Cardiac muscle cell (in vitro differentiated cells and primary cell): ENCODE measurements at regions not wholly inside any gene's neighbourhood (a gene's known extent, or its start where the extent isn't known, plus 50 kb on each side); places are given as distances from the start of the nearest gene placed in this dataset.

Source experiments
- DNase-seq, 2 donors: peaks; one replicate each; pipeline versions ENCODE4 v3.0.0 to v3.0.0-alpha.2; 2010 to 2017; ENCODE audit warnings: low read depth in 1 of 2, low spot score in 1 of 2
- H3K27ac ChIP-seq: fragments of 200-600 bp; sonication (generic); 2 replicates; pipeline ENCODE4 v1.5.1; 2016
- H3K27me3 ChIP-seq: fragments of 200-600 bp; sonication (generic); 2 replicates; pipeline ENCODE4 v1.6.0; 2016; ENCODE audit warnings: control low read depth
- H3K36me3 ChIP-seq: fragments of 200-600 bp; sonication (generic); 2 replicates; pipeline ENCODE4 v1.5.1; 2016; ENCODE audit warnings: control low read depth
- H3K4me1 ChIP-seq: fragments of 200-600 bp; sonication (generic); 2 replicates; pipeline ENCODE4 v1.8.1; 2017; ENCODE audit warnings: low read depth, mild to moderate bottlenecking, mixed run types
- H3K4me3 ChIP-seq: fragments of 200-600 bp; sonication (generic); 2 replicates; pipeline ENCODE4 v1.5.1; 2016; ENCODE audit warnings: mild to moderate bottlenecking
- H3K9me3 ChIP-seq: fragments of 200-600 bp; sonication (generic); 2 replicates; pipeline ENCODE4 v1.5.1; 2017; ENCODE audit warnings: low read depth, mild to moderate bottlenecking, control low read depth
- CTCF ChIP-seq: IDR thresholded peaks from 2 replicates; pipeline ENCODE4 v1.5.1; 2012; ENCODE audit warnings: low read depth, mild to moderate bottlenecking, low read length

DNA sequence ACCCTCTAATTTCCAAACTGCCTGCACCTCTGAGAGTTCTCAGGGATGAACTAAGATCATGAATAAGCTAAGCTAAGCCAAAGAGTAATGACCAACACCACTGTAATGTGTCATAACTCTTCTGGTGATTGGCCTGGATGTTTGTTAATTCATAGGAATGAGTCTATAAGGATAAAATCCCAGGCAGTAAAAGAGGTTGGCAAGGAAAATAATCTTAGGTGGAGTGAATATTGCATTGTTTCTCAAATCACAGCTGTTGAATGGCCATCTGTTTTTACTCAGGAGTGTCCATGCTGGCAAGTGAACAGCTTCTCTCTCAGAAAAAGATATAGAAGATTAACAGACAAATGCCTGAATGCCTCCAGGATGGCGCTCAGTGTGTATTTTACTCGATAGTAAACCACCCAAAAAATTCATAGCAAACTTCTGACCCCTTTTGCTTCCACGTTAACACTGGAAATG is 60.8 kb upstream of the GLS start:
- Histone ChIP-seq H3K36me3 (no peaks in the 10 kb centered on the region), H3K27ac (no peak overlapping the region), H3K4me3 (no peak overlapping the region), H3K4me1 (peaks cover 5% of the 10 kb centered on the region), H3K9me3 (no peaks in the 10 kb centered on the region), H3K27me3 (no peaks in the 10 kb centered on the region)
- no peak for TF ChIP-seq CTCF
- DNase-seq: peak; percentile 23 to 88

GRCh38 chr2:190820416-190820815 is 60.2 kb upstream of the GLS start:
- no peak overlapping the region for H3K27ac ChIP-seq

GRCh38 chr2:190822043-190822442 is 58.6 kb upstream of the GLS start:
- Histone ChIP-seq H3K4me1 (peaks cover 5% of the 10 kb centered on the region), H3K9me3 (no peaks in the 10 kb centered on the region), H3K27me3 (no peaks in the 10 kb centered on the region), H3K4me3 (no peak overlapping the region), H3K36me3 (no peaks in the 10 kb centered on the region), H3K27ac (no peak overlapping the region)
- TF ChIP-seq CTCF: no peak
- DNase-seq: no peak

More at GRCh38 chr2:190820416-190820815, 60.2 kb upstream of the GLS start:
- Histone ChIP-seq H3K4me1 (peaks cover 5% of the 10 kb centered on the region), H3K9me3 (no peaks in the 10 kb centered on the region), H3K4me3 (no peak overlapping the region), H3K36me3 (no peaks in the 10 kb centered on the region), H3K27me3 (no peaks in the 10 kb centered on the region)
- TF ChIP-seq CTCF: no peak
- no peak for DNase-seq

DNA sequence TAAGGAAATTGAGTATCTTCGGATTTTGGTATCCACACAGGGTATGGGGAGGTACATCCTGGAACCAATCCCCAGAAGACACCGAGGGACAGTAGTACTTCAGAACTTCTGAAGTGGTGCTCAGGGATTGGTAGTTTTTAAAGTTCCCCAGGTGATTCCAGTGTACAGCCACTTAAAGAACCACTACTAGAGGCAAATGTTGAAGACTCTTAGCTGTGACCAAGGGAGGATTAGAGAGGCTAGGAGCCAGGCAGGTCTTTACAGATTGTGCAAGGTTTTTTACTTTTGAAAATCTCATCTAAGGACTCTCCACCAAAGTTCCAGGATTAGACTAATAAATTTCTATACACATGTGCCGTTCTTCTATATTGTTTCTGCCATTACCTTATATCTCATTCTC is 52.9 kb upstream of the GLS start:
- H3K27ac ChIP-seq: no peak overlapping the region
- H3K36me3 ChIP-seq: no peaks in the 10 kb centered on the region
- DNase-seq: no peak
- no peaks in the 10 kb centered on the region for H3K9me3 ChIP-seq
- H3K4me3 ChIP-seq: no peak overlapping the region
- no peaks in the 10 kb centered on the region for H3K4me1 ChIP-seq
- H3K27me3 ChIP-seq: no peaks in the 10 kb centered on the region
- TF ChIP-seq CTCF: no peak

DNA sequence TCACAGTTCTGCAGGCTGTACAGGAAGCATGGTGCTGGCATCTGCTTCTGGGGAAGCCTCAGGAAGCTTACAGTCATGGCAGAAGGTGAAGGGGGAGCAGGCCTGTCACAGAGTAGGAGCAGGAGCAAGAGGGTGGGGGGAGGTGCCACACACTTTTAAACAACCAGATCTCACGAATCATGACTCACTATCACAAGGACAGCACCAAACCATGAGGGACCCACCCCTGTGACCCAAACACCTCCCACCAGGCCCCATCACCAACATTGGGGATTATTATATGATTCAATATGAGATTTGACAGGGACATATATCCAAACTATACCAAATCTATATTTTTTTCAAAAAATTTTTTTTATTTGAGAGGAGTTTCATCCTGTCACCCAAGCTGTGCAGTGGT is 51.0 kb upstream of the GLS start:
- Histone ChIP-seq H3K4me3 (no peak overlapping the region), H3K9me3 (no peaks in the 10 kb centered on the region), H3K27me3 (no peaks in the 10 kb centered on the region), H3K4me1 (no peaks in the 10 kb centered on the region), H3K36me3 (no peaks in the 10 kb centered on the region), H3K27ac (no peak overlapping the region)
- no peak for TF ChIP-seq CTCF
- DNase-seq: no peak
